ENCODE measurements at regions not wholly inside any gene's neighbourhood (a gene's known extent, or its start where the extent isn't known, plus 50 kb on each side); places are given as distances from the start of the nearest gene placed in this dataset.

GRCh38 chr14:32006263-32007110 is 70.6 kb upstream of the ARHGAP5 start:
- no peak for DNase-seq

- no peak for DNase-seq
Observed at GRCh38 chr14:32007755-32008362, 69.2 kb upstream of the ARHGAP5 start.

GRCh38 chr14:32008602-32009193 is 68.4 kb upstream of the ARHGAP5 start:
- no peak for DNase-seq

- DNase-seq: no peak
Observed at GRCh38 chr14:32009221-32009975, 67.7 kb upstream of the ARHGAP5 start.

GRCh38 chr14:32009976-32010581 is 67.0 kb upstream of the ARHGAP5 start:
- DNase-seq: no peak

- no peak for DNase-seq
Observed at GRCh38 chr14:32010604-32011125, 66.4 kb upstream of the ARHGAP5 start.

- no peak for DNase-seq
Observed at GRCh38 chr14:32011225-32011624, 65.9 kb upstream of the ARHGAP5 start.

GRCh38 chr14:32012062-32012461 is 65.0 kb upstream of the ARHGAP5 start:
- DNase-seq: no peak

GRCh38 chr14:32012571-32012970 is 64.5 kb upstream of the ARHGAP5 start:
- DNase-seq: no peak

GRCh38 chr14:32013083-32013482 is 64.0 kb upstream of the ARHGAP5 start:
- no peak for DNase-seq

- DNase-seq: no peak
Observed at GRCh38 chr14:32014057-32014456, 63.0 kb upstream of the ARHGAP5 start.

GRCh38 chr14:32014498-32014897 is 62.6 kb upstream of the ARHGAP5 start:
- DNase-seq: no peak

GRCh38 chr14:32015166-32015565 is 61.9 kb upstream of the ARHGAP5 start:
- no peak for DNase-seq

- DNase-seq: no peak
Observed at GRCh38 chr14:32017587-32017986, 59.5 kb upstream of the ARHGAP5 start.

GRCh38 chr14:32018391-32019092 is 58.6 kb upstream of the ARHGAP5 start:
- no peak for DNase-seq

- no peak for DNase-seq
Observed at GRCh38 chr14:32019276-32019675, 57.8 kb upstream of the ARHGAP5 start.

- DNase-seq: no peak
Observed at GRCh38 chr14:32020882-32021281, 56.2 kb upstream of the ARHGAP5 start.

- no peak for DNase-seq
Observed at GRCh38 chr14:32021341-32021740, 55.8 kb upstream of the ARHGAP5 start.

GRCh38 chr14:32022525-32022924 is 54.6 kb upstream of the ARHGAP5 start:
- no peak for DNase-seq

GRCh38 chr14:32022938-32023466 is 54.1 kb upstream of the ARHGAP5 start:
- no peak for DNase-seq

GRCh38 chr14:32023540-32023939 is 53.6 kb upstream of the ARHGAP5 start:
- DNase-seq: no peak

Data from NCI-H187 (cell line).